SK-N-SH (cell line): ENCODE measurements at regions not wholly inside any gene's neighbourhood (a gene's known extent, or its start where the extent isn't known, plus 50 kb on each side); places are given as distances from the start of the nearest gene placed in this dataset.

Experiments used
- CTCF ChIA-PET: fragments of 300-600, 350-600 bp; formaldehyde crosslinking; extraction: SDS; loops from one replicate; lab custom pipeline; 2021; lab: Yijun Ruan, JAX
- POLR2A ChIA-PET: fragments of 350-600 bp; sonication (Branson Sonifier 250); formaldehyde crosslinking; extraction: SDS; loops from one replicate; lab custom pipeline; 2020; ENCODE audit warnings: antibody characterized with exemption, inconsistent platforms; lab: Yijun Ruan, JAX
- DNase-seq: peaks from one replicate; pipeline ENCODE4 v3.0.0; 2012
- H2AFZ ChIP-seq: fragments of 200-600 bp; sonication (generic); 2 replicates; pipeline ENCODE4 v1.8.1; 2016; ENCODE audit warnings: antibody characterized with exemption, mild to moderate bottlenecking, low read depth
- H3F3A ChIP-seq: fragments of 200-600 bp; sonication (generic); replicated peaks from 2 replicates; pipeline ENCODE3; 2016; ENCODE audit warnings: antibody characterized with exemption, mild to moderate bottlenecking; ENCODE audit not compliant: insufficient read depth
- H3K27ac ChIP-seq, 2 experiments: fragments of 200-500 bp in 1 of 2; fragments of 200-600 bp in 1 of 2; sonication (Bioruptor generic) in 1 of 2; sonication (generic), shearing (Covaris generic) in 1 of 2; 2 replicates each; pipeline versions ENCODE4 v1.5.1 to v1.6.1; 2014 to 2016; ENCODE audit warnings: low read depth in 2 of 2, inconsistent platforms in 1 of 2, low read length in 1 of 2, mild to moderate bottlenecking in 1 of 2, mixed read lengths in 1 of 2
- H3K27me3 ChIP-seq: fragments of 200-600 bp; sonication (generic), shearing (Covaris generic); 2 replicates; pipeline ENCODE4 v1.6.1; 2016; ENCODE audit warnings: mixed run types; ENCODE audit not compliant: insufficient read depth
- H3K36me3 ChIP-seq, 2 experiments: fragments of 200-500 bp in 1 of 2; fragments of 200-600 bp in 1 of 2; sonication (Bioruptor generic) in 1 of 2; sonication (generic) in 1 of 2; replicated peaks in 1 of 2; 2 replicates each; pipeline versions ENCODE3 to v1.5.1; 2014 to 2016; ENCODE audit warnings: low read length in 1 of 2, mild to moderate bottlenecking in 1 of 2; ENCODE audit not compliant: insufficient read depth in 2 of 2, control insufficient read depth in 1 of 2
- H3K4me1 ChIP-seq, 2 experiments: fragments of 200-500 bp in 1 of 2; fragments of 200-600 bp in 1 of 2; sonication (Bioruptor generic) in 1 of 2; sonication (generic), shearing (Covaris generic) in 1 of 2; 2 replicates each; pipeline versions ENCODE4 v1.5.1 to v1.6.1; 2014 to 2016; ENCODE audit warnings: low read depth in 1 of 2, low read length in 1 of 2, mixed run types in 1 of 2; ENCODE audit not compliant: insufficient read depth in 2 of 2, control insufficient read depth in 1 of 2
- H3K4me2 ChIP-seq: fragments of 200-600 bp; sonication (generic), shearing (Covaris generic); 2 replicates; pipeline ENCODE4 v1.6.1; 2017; ENCODE audit warnings: mixed run types
- H3K4me3 ChIP-seq, 2 experiments: fragments of 200-500 bp in 1 of 2; fragments of 200-600 bp in 1 of 2; sonication (Bioruptor generic) in 1 of 2; sonication (generic), shearing (Covaris generic) in 1 of 2; 2 replicates each; pipeline versions ENCODE4 v1.5.1 to v1.8.1; 2014 to 2016; ENCODE audit warnings: low read depth in 2 of 2, inconsistent platforms in 1 of 2, low read length in 1 of 2, mild to moderate bottlenecking in 1 of 2, mixed read lengths in 1 of 2, moderate library complexity in 1 of 2
- H3K79me2 ChIP-seq: fragments of 200-600 bp; sonication (generic); 2 replicates; pipeline ENCODE4 v1.8.1; 2017; ENCODE audit warnings: mild to moderate bottlenecking; ENCODE audit not compliant: insufficient read depth
- H3K9ac ChIP-seq: fragments of 200-600 bp; sonication (generic); 2 replicates; pipeline ENCODE4 v1.6.1; 2017; ENCODE audit warnings: mixed run types
- H3K9me2 ChIP-seq: fragments of 200-600 bp; sonication (generic); 2 replicates; pipeline ENCODE4 v1.6.1; 2017; ENCODE audit warnings: mixed run types
- H3K9me3 ChIP-seq: fragments of 200-600 bp; sonication (generic); 2 replicates; pipeline ENCODE4 v1.6.1; 2017; ENCODE audit warnings: mixed run types, mild to moderate bottlenecking, moderate library complexity
- H4K20me1 ChIP-seq: fragments of 200-600 bp; sonication (generic); 2 replicates; pipeline ENCODE4 v1.6.1; 2017; ENCODE audit warnings: mild to moderate bottlenecking, mixed run types; ENCODE audit not compliant: insufficient read depth
- CHD2 ChIP-seq: fragments of 150-350 bp; IDR thresholded peaks from 2 replicates; pipeline ENCODE4 v1.6.1; 2018; ENCODE audit warnings: low read length; ENCODE audit not compliant: partially characterized antibody
- CTCF ChIP-seq: fragments of 200-600 bp; sonication (generic); IDR thresholded peaks from 2 replicates; pipeline ENCODE4 v1.6.1; 2017; ENCODE audit warnings: antibody characterized with exemption, mild to moderate bottlenecking, moderate library complexity
- EP300 ChIP-seq, 2 experiments: IDR thresholded peaks; 2 replicates each; pipeline versions ENCODE4 v1.4.0 to v1.6.1; 2012; ENCODE audit warnings: borderline replicate concordance in 1 of 2, low read depth in 1 of 2, low read length in 1 of 2
- EZH2phosphoT487 ChIP-seq: fragments of 200-600 bp; sonication (generic); IDR thresholded peaks from 2 replicates; pipeline ENCODE4 v1.6.1; 2017; ENCODE audit warnings: low read depth, mixed run types, mild to moderate bottlenecking, antibody characterized with exemption, moderate library complexity, borderline replicate concordance
- FOXJ3 ChIP-seq: sonication (generic); formaldehyde crosslinking; IDR thresholded peaks from 2 replicates; pipeline ENCODE4 v1.5.1; 2020; ENCODE audit warnings: mild to moderate bottlenecking, missing genetic modification reagents
- FOXM1 ChIP-seq: IDR thresholded peaks from 2 replicates; pipeline ENCODE4 v1.4.0; 2012; ENCODE audit warnings: low read depth, mild to moderate bottlenecking
- GABPA ChIP-seq: IDR thresholded peaks from 2 replicates; pipeline ENCODE4 v1.4.0; 2012; ENCODE audit warnings: low read depth, mild to moderate bottlenecking
- IRF3 ChIP-seq: fragments of 150-350 bp; IDR thresholded peaks from 2 replicates; pipeline ENCODE4 v1.6.1; 2016; ENCODE audit warnings: mild to moderate bottlenecking, low read depth, low read length
- JUND ChIP-seq: IDR thresholded peaks from 2 replicates; pipeline ENCODE4 v1.4.0; 2012
- MAX ChIP-seq: IDR thresholded peaks from 2 replicates; pipeline ENCODE4 v1.4.0; 2012; ENCODE audit warnings: low read depth
- MEF2A ChIP-seq: IDR thresholded peaks from 2 replicates; pipeline ENCODE4 v1.4.0; 2012; ENCODE audit warnings: low read depth, borderline replicate concordance
- MXI1 ChIP-seq: IDR thresholded peaks from 2 replicates; pipeline ENCODE4 v1.6.1; 2012; ENCODE audit warnings: mild to moderate bottlenecking, low read depth, low read length, improper control_type of control experiment
- NFIC ChIP-seq: IDR thresholded peaks from 2 replicates; pipeline ENCODE4 v1.4.0; 2012; ENCODE audit warnings: borderline replicate concordance
- POLR2AphosphoS5 ChIP-seq: IDR thresholded peaks from 2 replicates; pipeline ENCODE4 v1.6.1; 2012; ENCODE audit warnings: low read depth, low read length
- RAD21 ChIP-seq: IDR thresholded peaks from 2 replicates; pipeline ENCODE4 v1.6.1; 2012; ENCODE audit warnings: mild to moderate bottlenecking, low read length
- RCOR1 ChIP-seq: fragments of 150-350 bp; IDR thresholded peaks from 2 replicates; pipeline ENCODE4 v1.6.1; 2017; ENCODE audit warnings: antibody characterized with exemption, low read length
- REST ChIP-seq: IDR thresholded peaks from 2 replicates; pipeline ENCODE4 v1.6.1; 2012; ENCODE audit warnings: mild to moderate bottlenecking, low read depth, low read length, moderate library complexity
- RXRA ChIP-seq: IDR thresholded peaks from 2 replicates; pipeline ENCODE4 v1.4.0; 2012; ENCODE audit warnings: low read depth, mild to moderate bottlenecking, borderline replicate concordance
- TAF1 ChIP-seq: IDR thresholded peaks from 2 replicates; pipeline ENCODE4 v1.6.1; 2012; ENCODE audit warnings: low read depth, mild to moderate bottlenecking, low read length, moderate library complexity, borderline replicate concordance
- TCF12 ChIP-seq: IDR thresholded peaks from 2 replicates; pipeline ENCODE4 v1.4.0; 2012

GRCh38 chr4:129334136-129334535 is 238.2 kb downstream of the C4orf33 start:
- Histone ChIP-seq H3K4me3 (no peak overlapping the region), H3K9ac (no peak overlapping the region), H3K4me2 (no peak overlapping the region), H3K79me2 (no peaks in the 10 kb centered on the region), H3K27ac (no peak overlapping the region), H3F3A (no peaks in the 10 kb centered on the region), H3K9me2 (no peaks in the 10 kb centered on the region), H3K36me3 (no peaks in the 10 kb centered on the region), H2AFZ (no peak overlapping the region), H3K9me3 (no peaks in the 10 kb centered on the region), H3K4me1 (no peaks in the 10 kb centered on the region; a peak in 1 of 4 replicates), H4K20me1 (no peaks in the 10 kb centered on the region), H3K27me3 (no peaks in the 10 kb centered on the region)
- no peak for DNase-seq
- ChIA-PET CTCF (no interaction called here), POLR2A (no interaction called here)
- TF ChIP-seq NFIC (no peak), RAD21 (no peak), FOXJ3 (no peak), RXRA (no peak), FOXM1 (no peak), CHD2 (no peak), MXI1 (no peak), MAX (no peak), POLR2AphosphoS5 (no peak), GABPA (no peak), CTCF (no peak), REST (no peak), MEF2A (no peak), JUND (no peak), IRF3 (no peak), RCOR1 (no peak), TCF12 (no peak), TAF1 (no peak), EP300 (IDR thresholded peaks at IDR 0.05; ENCODE audit: borderline replicate concordance in 1 of 2, low read depth in 1 of 2, low read length in 1 of 2) (no peak), EZH2phosphoT487 (no peak)
